ENCODE measurements at regions not wholly inside any gene's neighbourhood (a gene's known extent, or its start where the extent isn't known, plus 50 kb on each side); places are given as distances from the start of the nearest gene placed in this dataset.

GRCh38 chr5:152487130-152487529 lies 82.1 kb upstream of the NMUR2 start:
- TF ChIP-seq, protein P1, sequence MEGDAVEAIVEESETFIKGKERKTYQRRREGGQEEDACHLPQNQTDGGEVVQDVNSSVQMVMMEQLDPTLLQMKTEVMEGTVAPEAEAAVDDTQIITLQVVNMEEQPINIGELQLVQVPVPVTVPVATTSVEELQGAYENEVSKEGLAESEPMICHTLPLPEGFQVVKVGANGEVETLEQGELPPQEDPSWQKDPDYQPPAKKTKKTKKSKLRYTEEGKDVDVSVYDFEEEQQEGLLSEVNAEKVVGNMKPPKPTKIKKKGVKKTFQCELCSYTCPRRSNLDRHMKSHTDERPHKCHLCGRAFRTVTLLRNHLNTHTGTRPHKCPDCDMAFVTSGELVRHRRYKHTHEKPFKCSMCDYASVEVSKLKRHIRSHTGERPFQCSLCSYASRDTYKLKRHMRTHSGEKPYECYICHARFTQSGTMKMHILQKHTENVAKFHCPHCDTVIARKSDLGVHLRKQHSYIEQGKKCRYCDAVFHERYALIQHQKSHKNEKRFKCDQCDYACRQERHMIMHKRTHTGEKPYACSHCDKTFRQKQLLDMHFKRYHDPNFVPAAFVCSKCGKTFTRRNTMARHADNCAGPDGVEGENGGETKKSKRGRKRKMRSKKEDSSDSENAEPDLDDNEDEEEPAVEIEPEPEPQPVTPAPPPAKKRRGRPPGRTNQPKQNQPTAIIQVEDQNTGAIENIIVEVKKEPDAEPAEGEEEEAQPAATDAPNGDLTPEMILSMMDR (IDR thresholded peaks at IDR 0.05; ENCODE audit: insufficient read depth, low read depth, low read length), result no peak
- TF ChIP-seq EZH2 (IDR thresholded peaks at IDR 0.05; ENCODE audit: insufficient read depth, low read length), result no peak

Measured in astrocyte (in vitro differentiated cells and primary cell).